ENCODE measurements at regions not wholly inside any gene's neighbourhood (a gene's known extent, or its start where the extent isn't known, plus 50 kb on each side); places are given as distances from the start of the nearest gene placed in this dataset.

DNA sequence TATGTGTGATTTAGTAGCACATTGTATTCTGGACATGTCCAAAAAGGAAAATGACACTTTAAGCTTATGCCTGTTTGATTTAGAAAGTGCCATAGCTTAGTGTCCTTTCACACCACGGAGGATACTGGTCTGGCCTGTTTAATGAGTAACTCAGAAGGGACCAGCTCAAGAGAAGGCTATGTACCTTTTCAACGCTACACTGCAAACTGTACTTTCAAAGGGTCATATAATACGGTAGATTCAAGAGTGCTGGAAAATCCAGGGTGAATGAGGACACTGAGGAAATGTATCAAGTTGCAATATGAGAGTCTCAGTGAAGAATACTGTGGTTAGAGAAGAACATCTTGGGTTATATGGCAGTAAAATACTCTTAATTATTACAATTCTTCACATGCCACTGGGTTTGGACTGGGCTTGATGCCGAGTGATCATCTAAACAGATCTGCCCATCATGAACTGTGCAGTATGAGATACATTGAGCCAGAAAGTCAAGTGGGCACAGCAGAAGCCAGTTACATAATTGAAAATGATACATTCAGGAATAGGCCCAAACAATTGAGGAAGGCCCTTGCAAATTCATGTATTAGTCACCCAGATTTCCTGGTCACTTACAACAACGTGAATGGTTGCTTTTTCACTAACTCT lies 1211.5 kb upstream of the CDH9 start:
- Histone ChIP-seq H3K9me3 (ENCODE audit: control insufficient read depth, insufficient read depth, low read length) (peaks cover 4% of the 10 kb centered on the region; the same call in 1 of the 2 replicates), H3F3A (ENCODE audit: control insufficient read depth, insufficient read depth) (no peaks in the 10 kb centered on the region), H3K27ac (ENCODE audit: low read depth, low read length) (no peak overlapping the region), H3K4me1 (ENCODE audit: control insufficient read depth, low read length) (no peaks in the 10 kb centered on the region), H3K79me2 (ENCODE audit: control insufficient read depth, low read length) (no peaks in the 10 kb centered on the region), H3K4me2 (ENCODE audit: low read length) (no peak overlapping the region), H3K36me3 (ENCODE audit: control insufficient read depth, low read length) (no peaks in the 10 kb centered on the region), H3K9me2 (replicated peaks; ENCODE audit: control insufficient read depth, low read length) (no peaks in the 10 kb centered on the region), H3K27me3 (ENCODE audit: control insufficient read depth, low read length) (no peaks in the 10 kb centered on the region), H3K4me3 (ENCODE audit: low read length) (no peak overlapping the region), H4K20me1 (ENCODE audit: control insufficient read depth, insufficient read depth, low read depth, low read length) (no peaks in the 10 kb centered on the region)
- no peak for TF ChIP-seq EZH2phosphoT487 (IDR thresholded peaks at IDR 0.05; ENCODE audit: borderline replicate concordance, low read length)
- TF ChIP-seq, protein P1, sequence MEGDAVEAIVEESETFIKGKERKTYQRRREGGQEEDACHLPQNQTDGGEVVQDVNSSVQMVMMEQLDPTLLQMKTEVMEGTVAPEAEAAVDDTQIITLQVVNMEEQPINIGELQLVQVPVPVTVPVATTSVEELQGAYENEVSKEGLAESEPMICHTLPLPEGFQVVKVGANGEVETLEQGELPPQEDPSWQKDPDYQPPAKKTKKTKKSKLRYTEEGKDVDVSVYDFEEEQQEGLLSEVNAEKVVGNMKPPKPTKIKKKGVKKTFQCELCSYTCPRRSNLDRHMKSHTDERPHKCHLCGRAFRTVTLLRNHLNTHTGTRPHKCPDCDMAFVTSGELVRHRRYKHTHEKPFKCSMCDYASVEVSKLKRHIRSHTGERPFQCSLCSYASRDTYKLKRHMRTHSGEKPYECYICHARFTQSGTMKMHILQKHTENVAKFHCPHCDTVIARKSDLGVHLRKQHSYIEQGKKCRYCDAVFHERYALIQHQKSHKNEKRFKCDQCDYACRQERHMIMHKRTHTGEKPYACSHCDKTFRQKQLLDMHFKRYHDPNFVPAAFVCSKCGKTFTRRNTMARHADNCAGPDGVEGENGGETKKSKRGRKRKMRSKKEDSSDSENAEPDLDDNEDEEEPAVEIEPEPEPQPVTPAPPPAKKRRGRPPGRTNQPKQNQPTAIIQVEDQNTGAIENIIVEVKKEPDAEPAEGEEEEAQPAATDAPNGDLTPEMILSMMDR (IDR thresholded peaks at IDR 0.05; ENCODE audit: low read depth, low read length, poor library complexity, severe bottlenecking), result no peak

DNA sequence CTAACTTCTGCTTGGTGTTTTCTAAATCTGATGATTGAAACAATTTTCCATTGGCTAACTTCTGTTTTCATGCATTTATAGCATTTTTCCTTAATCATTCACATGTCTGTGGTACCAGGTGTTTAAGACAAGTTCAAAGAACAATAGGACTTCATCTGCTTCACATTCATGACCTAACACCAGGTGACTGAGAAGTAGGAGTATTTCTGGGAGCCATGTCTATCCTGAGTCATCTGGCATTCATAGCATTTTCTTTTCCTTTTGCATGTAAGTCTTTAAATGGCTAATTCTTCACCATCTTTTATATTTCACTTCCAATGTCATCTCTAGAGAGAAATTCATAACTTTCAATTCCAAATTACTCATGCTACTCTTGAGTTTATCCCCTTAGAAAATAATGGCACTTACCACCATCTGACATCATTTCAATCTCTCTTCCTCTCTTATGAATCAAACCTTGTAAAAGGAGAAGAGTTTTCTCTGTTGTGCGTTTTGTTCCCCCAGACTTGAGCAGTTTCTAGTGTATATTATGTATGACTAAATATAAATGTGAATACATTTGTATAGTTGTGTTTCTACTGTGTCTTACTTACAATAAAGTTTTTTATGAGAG lies 1196.1 kb upstream of the CDH9 start:
- TF ChIP-seq, protein P1 (IDR thresholded peaks at IDR 0.05; ENCODE audit: low read depth, low read length, poor library complexity, severe bottlenecking), result no peak
- no peak for TF ChIP-seq EZH2phosphoT487 (IDR thresholded peaks at IDR 0.05; ENCODE audit: borderline replicate concordance, low read length)

DNA sequence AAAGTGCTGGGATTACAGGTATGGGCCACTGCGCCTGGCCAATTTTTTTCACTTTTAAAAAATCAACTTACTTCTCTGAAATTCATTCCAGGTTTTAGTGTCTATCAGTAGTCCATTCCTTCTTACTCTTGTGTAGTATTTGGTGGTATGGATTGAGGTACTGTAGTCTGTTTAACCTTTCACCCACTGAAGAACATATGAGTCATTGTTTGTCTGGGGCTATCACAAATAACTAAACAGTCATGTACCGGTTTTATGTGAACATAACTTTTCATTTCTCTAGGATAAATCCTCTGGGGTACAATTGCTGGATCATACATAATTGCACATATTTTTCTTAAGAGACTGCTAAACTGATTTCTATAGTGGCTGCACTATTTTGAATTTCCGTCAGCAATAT lies 1188.0 kb upstream of the CDH9 start:
- Histone ChIP-seq H4K20me1 (ENCODE audit: control insufficient read depth, insufficient read depth, low read depth, low read length) (no peaks in the 10 kb centered on the region), H3K4me1 (ENCODE audit: control insufficient read depth, low read length) (no peaks in the 10 kb centered on the region), H3K4me2 (ENCODE audit: low read length) (no peak overlapping the region), H3K36me3 (ENCODE audit: control insufficient read depth, low read length) (no peaks in the 10 kb centered on the region), H3K4me3 (ENCODE audit: low read length) (no peak overlapping the region), H3K9me2 (replicated peaks; ENCODE audit: control insufficient read depth, low read length) (no peaks in the 10 kb centered on the region), H3K27me3 (ENCODE audit: control insufficient read depth, low read length) (no peaks in the 10 kb centered on the region), H3K9me3 (ENCODE audit: control insufficient read depth, insufficient read depth, low read length) (no peaks in the 10 kb centered on the region; the same call in 1 of the 2 replicates), H3K27ac (ENCODE audit: low read depth, low read length) (no peak overlapping the region), H3K79me2 (ENCODE audit: control insufficient read depth, low read length) (no peaks in the 10 kb centered on the region), H3F3A (ENCODE audit: control insufficient read depth, insufficient read depth) (no peaks in the 10 kb centered on the region)
- TF ChIP-seq EZH2phosphoT487 (IDR thresholded peaks at IDR 0.05; ENCODE audit: borderline replicate concordance, low read length), result no peak
- TF ChIP-seq, protein P1 (IDR thresholded peaks at IDR 0.05; ENCODE audit: low read depth, low read length, poor library complexity, severe bottlenecking), result no peak

More for the DNA sequence above, 1196.1 kb upstream of the CDH9 start:
- H3K4me1 ChIP-seq (ENCODE audit: control insufficient read depth, low read length), result no peaks in the 10 kb centered on the region
- no peaks in the 10 kb centered on the region for H3K27me3 ChIP-seq (ENCODE audit: control insufficient read depth, low read length)
- H4K20me1 ChIP-seq (ENCODE audit: control insufficient read depth, insufficient read depth, low read depth, low read length), result no peaks in the 10 kb centered on the region
- H3K4me3 ChIP-seq (ENCODE audit: low read length), result no peak overlapping the region
- no peaks in the 10 kb centered on the region for H3K79me2 ChIP-seq (ENCODE audit: control insufficient read depth, low read length)
- H3K36me3 ChIP-seq (ENCODE audit: control insufficient read depth, low read length), result no peaks in the 10 kb centered on the region
- no peak overlapping the region for H3K27ac ChIP-seq (ENCODE audit: low read depth, low read length)
- H3K9me3 ChIP-seq (ENCODE audit: control insufficient read depth, insufficient read depth, low read length), result no peaks in the 10 kb centered on the region
- no peaks in the 10 kb centered on the region for H3K9me2 ChIP-seq (replicated peaks; ENCODE audit: control insufficient read depth, low read length)
- H3F3A ChIP-seq (ENCODE audit: control insufficient read depth, insufficient read depth), result no peaks in the 10 kb centered on the region
- no peak overlapping the region for H3K4me2 ChIP-seq (ENCODE audit: low read length)
